Ovary (tissue), 3 donors: ENCODE measurements at regions not wholly inside any gene's neighbourhood (a gene's known extent, or its start where the extent isn't known, plus 50 kb on each side); places are given as distances from the start of the nearest gene placed in this dataset.

Experiments used
- CTCF ChIP-seq, 3 donors: fragments of 450-650 bp in 2 of 3; fragments of 200-600 bp in 1 of 3; IDR thresholded peaks; one replicate each; pipeline versions ENCODE4 v1.5.1 to v1.8.0; 2016 to 2022; ENCODE audit warnings: antibody characterized with exemption in 3 of 3, mild to moderate bottlenecking in 1 of 3
- POLR2A ChIP-seq: fragments of 450-650 bp; IDR thresholded peaks from one replicate; pipeline ENCODE4 v1.6.1; 2017; ENCODE audit warnings: antibody characterized with exemption, mild to moderate bottlenecking, moderate library complexity
- donor health status: DM: no; HTN: no; CAD: no.

- TF ChIP-seq CTCF (IDR thresholded peaks at IDR 0.05), result no peak
- no peak for TF ChIP-seq POLR2A
Measured at GRCh38 chr18:78601923-78602322, 377.7 kb upstream of the SALL3 start.
